SK-N-SH treated with all-trans-retinoic acid at 6 μM for 48 hours (cell line): ENCODE measurements at regions not wholly inside any gene's neighbourhood (a gene's known extent, or its start where the extent isn't known, plus 50 kb on each side); places are given as distances from the start of the nearest gene placed in this dataset.

Experiments used
- ATAC-seq: fragments of 200-7000 bp; cut with Tn5 transposase; 3 replicates; pipeline ENCODE4 v1.9.1; 2020; ENCODE audit warnings: mild to moderate bottlenecking, moderate library complexity
- ARNTL ChIP-seq: fragments of 450-650 bp; formaldehyde crosslinking; IDR thresholded peaks from 2 replicates; pipeline ENCODE4 v1.5.0; 2020; ENCODE audit warnings: low read depth, mild to moderate bottlenecking, moderate library complexity, borderline replicate concordance
- CREB5 ChIP-seq: fragments of 250-450 bp; sonication (Bioruptor Pico); IDR thresholded peaks from 2 replicates; pipeline ENCODE4 v1.5.1; 2020; ENCODE audit warnings: low read depth, mild to moderate bottlenecking, moderate library complexity
- CSRNP3 ChIP-seq: fragments of 250-450 bp; sonication (Bioruptor Pico); IDR thresholded peaks from 2 replicates; pipeline ENCODE4 v1.5.1; 2021; ENCODE audit warnings: mild to moderate bottlenecking, moderate library complexity
- ESRRG ChIP-seq: fragments of 250-450 bp; sonication (Bioruptor Pico); IDR thresholded peaks from 2 replicates; pipeline ENCODE4 v1.6.1; 2021; ENCODE audit warnings: mild to moderate bottlenecking
- GLIS3 ChIP-seq: fragments of 250-450 bp; sonication (Bioruptor Pico); IDR thresholded peaks from 2 replicates; pipeline ENCODE4 v1.5.0; 2020; ENCODE audit warnings: mild to moderate bottlenecking, moderate library complexity
- ISL1 ChIP-seq: fragments of 250-450 bp; sonication (Bioruptor Pico); IDR thresholded peaks from 2 replicates; pipeline ENCODE4 v2.1.2; 2022; ENCODE audit warnings: mild to moderate bottlenecking, moderate library complexity
- OSR1 ChIP-seq: fragments of 250-450 bp; sonication (Bioruptor Pico); IDR thresholded peaks from 2 replicates; pipeline ENCODE4 v1.8.0; 2022; ENCODE audit warnings: moderate library complexity, mild to moderate bottlenecking, inconsistent platforms
- PATZ1 ChIP-seq: fragments of 250-450 bp; sonication (Bioruptor Pico); IDR thresholded peaks from 2 replicates; pipeline ENCODE4 v1.8.0; 2020; ENCODE audit warnings: mild to moderate bottlenecking, moderate library complexity, borderline replicate concordance
- POU6F1 ChIP-seq: fragments of 250-450 bp; sonication (Bioruptor Pico); IDR thresholded peaks from 2 replicates; pipeline ENCODE4 v1.8.0; 2021; ENCODE audit warnings: low read depth, mild to moderate bottlenecking, moderate library complexity, borderline replicate concordance
- PPARA ChIP-seq: fragments of 250-450 bp; sonication (Bioruptor Pico); IDR thresholded peaks from 2 replicates; pipeline ENCODE4 v1.5.0; 2020; ENCODE audit warnings: mild to moderate bottlenecking, borderline replicate concordance
- RARB ChIP-seq: fragments of 250-450 bp; sonication (Bioruptor Pico); IDR thresholded peaks from 2 replicates; pipeline ENCODE4 v1.8.0; 2021; ENCODE audit warnings: mild to moderate bottlenecking, moderate library complexity
- SNAI2 ChIP-seq: fragments of 250-450 bp; sonication (Bioruptor Pico); IDR thresholded peaks from 2 replicates; pipeline ENCODE4 v1.5.0; 2020; ENCODE audit warnings: mild to moderate bottlenecking, moderate library complexity
- TCF4 ChIP-seq: fragments of 250-450 bp; sonication (Bioruptor Pico); IDR thresholded peaks from 2 replicates; pipeline ENCODE4 v1.8.0; 2021; ENCODE audit warnings: mild to moderate bottlenecking, moderate library complexity, borderline replicate concordance
- TOX ChIP-seq: fragments of 250-450 bp; sonication (Bioruptor Pico); IDR thresholded peaks from 2 replicates; pipeline ENCODE4 v1.8.0; 2021; ENCODE audit warnings: mild to moderate bottlenecking, moderate library complexity, borderline replicate concordance
- TSHZ2 ChIP-seq: fragments of 250-450 bp; sonication (Bioruptor Pico); IDR thresholded peaks from 2 replicates; pipeline ENCODE4 v1.5.0; 2020; ENCODE audit warnings: mild to moderate bottlenecking, moderate library complexity
- ZC3H10 ChIP-seq: fragments of 250-450 bp; sonication (Bioruptor Pico); IDR thresholded peaks from 2 replicates; pipeline ENCODE4 v1.5.1; 2021; ENCODE audit warnings: mild to moderate bottlenecking, moderate library complexity
- ZFP3 ChIP-seq: fragments of 250-450 bp; sonication (Bioruptor Pico); IDR thresholded peaks from 2 replicates; pipeline ENCODE4 v1.5.0; 2020; ENCODE audit warnings: mild to moderate bottlenecking, moderate library complexity
- ZNF565 ChIP-seq: fragments of 450-650 bp; formaldehyde crosslinking; conservative IDR thresholded peaks from 2 replicates; pipeline ENCODE4 v1.5.0; 2020; ENCODE audit warnings: low read depth, mild to moderate bottlenecking, moderate library complexity
- ZNF70 ChIP-seq: fragments of 450-650 bp; formaldehyde crosslinking; IDR thresholded peaks from 2 replicates; pipeline ENCODE4 v1.5.0; 2020; ENCODE audit warnings: mild to moderate bottlenecking, moderate library complexity
- ZNF8 ChIP-seq: fragments of 450-650 bp; formaldehyde crosslinking; IDR thresholded peaks from 2 replicates; pipeline ENCODE4 v1.5.0; 2020; ENCODE audit warnings: mild to moderate bottlenecking, moderate library complexity

GRCh38 chr2:163951312-163951711 is 215.5 kb upstream of the FIGN start:
- ATAC-seq = no peak
- TF ChIP-seq CREB5 (CRISPR knock-in tag) (no peak), ZC3H10 (CRISPR knock-in tag) (no peak), TCF4 (CRISPR knock-in tag) (no peak), PATZ1 (CRISPR knock-in tag) (no peak), POU6F1 (CRISPR knock-in tag) (no peak), SNAI2 (CRISPR knock-in tag) (no peak)

GRCh38 chr2:163949693-163950092 is 213.9 kb upstream of the FIGN start:
- TF ChIP-seq SNAI2 (CRISPR knock-in tag) = no peak
- no peak for TF ChIP-seq ZFP3 (CRISPR knock-in tag)
- no peak for TF ChIP-seq ARNTL (CRISPR knock-in tag)
- TF ChIP-seq RARB (CRISPR knock-in tag) = no peak
- TF ChIP-seq TOX (CRISPR knock-in tag) = no peak
- no peak for TF ChIP-seq ZNF8 (CRISPR knock-in tag)
- no peak for TF ChIP-seq CREB5 (CRISPR knock-in tag)
- TF ChIP-seq CSRNP3 (CRISPR knock-in tag) = no peak
- TF ChIP-seq PATZ1 (CRISPR knock-in tag) = no peak
- no peak for TF ChIP-seq ZC3H10 (CRISPR knock-in tag)
- no peak for TF ChIP-seq ESRRG (CRISPR knock-in tag)
- no peak for TF ChIP-seq TCF4 (CRISPR knock-in tag)
- TF ChIP-seq OSR1 (CRISPR knock-in tag) = no peak
- no peak for TF ChIP-seq ISL1 (CRISPR knock-in tag)
- TF ChIP-seq ZNF565 (CRISPR knock-in tag) = no peak

GRCh38 chr2:163944347-163944737 is 208.5 kb upstream of the FIGN start:
- no peak for TF ChIP-seq SNAI2 (CRISPR knock-in tag)
- no peak for TF ChIP-seq POU6F1 (CRISPR knock-in tag)
- TF ChIP-seq ISL1 (CRISPR knock-in tag) = no peak
- no peak for TF ChIP-seq TOX (CRISPR knock-in tag)
- TF ChIP-seq TSHZ2 = no peak
- TF ChIP-seq ZFP3 (CRISPR knock-in tag) = no peak
- no peak for TF ChIP-seq ZC3H10 (CRISPR knock-in tag)
- TF ChIP-seq ZNF565 (CRISPR knock-in tag) = no peak
- no peak for TF ChIP-seq OSR1 (CRISPR knock-in tag)
- no peak for TF ChIP-seq PPARA (CRISPR knock-in tag)
- TF ChIP-seq GLIS3 (CRISPR knock-in tag) = no peak
- TF ChIP-seq ZNF70 (CRISPR knock-in tag) = no peak
- no peak for ATAC-seq

More at GRCh38 chr2:163949693-163950092, 213.9 kb upstream of the FIGN start:
- no peak for ATAC-seq
